ENCODE measurements at regions not wholly inside any gene's neighbourhood (a gene's known extent, or its start where the extent isn't known, plus 50 kb on each side); places are given as distances from the start of the nearest gene placed in this dataset.

GRCh38 chr6:95417856-95418255 lies 159.5 kb upstream of the MANEA start:
- in situ Hi-C loops (cut with HindIII; ENCODE audit: low pct_unique_long_range_greater_than_20kb, low sequenced_read_pairs), result no loop called here
- DNase-seq (ENCODE audit: low read depth in 1 of 2, low spot score in 1 of 2), result no peak
- no peak for TF ChIP-seq JUND (IDR thresholded peaks at IDR 0.05; ENCODE audit: low read depth)

- no peak for DNase-seq (ENCODE audit: low read depth in 1 of 2, low spot score in 1 of 2)
- in situ Hi-C loops (cut with HindIII; ENCODE audit: low pct_unique_long_range_greater_than_20kb, low sequenced_read_pairs), result no loop called here
- TF ChIP-seq JUND (IDR thresholded peaks at IDR 0.05; ENCODE audit: low read depth), result no peak
Measured at GRCh38 chr6:95420792-95421191, 156.5 kb upstream of the MANEA start.

GRCh38 chr6:95423331-95423730 lies 154.0 kb upstream of the MANEA start:
- TF ChIP-seq JUND (IDR thresholded peaks at IDR 0.05; ENCODE audit: low read depth), result no peak
- no peak for DNase-seq (ENCODE audit: low read depth in 1 of 2, low spot score in 1 of 2)
- in situ Hi-C loops (cut with HindIII; ENCODE audit: low pct_unique_long_range_greater_than_20kb, low sequenced_read_pairs), result no loop called here

- DNase-seq (ENCODE audit: low read depth in 1 of 2, low spot score in 1 of 2), result peak; percentile 9 to 65
- in situ Hi-C loops (cut with HindIII; ENCODE audit: low pct_unique_long_range_greater_than_20kb, low sequenced_read_pairs), result no loop called here
- TF ChIP-seq JUND (IDR thresholded peaks at IDR 0.05; ENCODE audit: low read depth), result no peak
Measured at GRCh38 chr6:95431637-95432228, 145.6 kb upstream of the MANEA start.

GRCh38 chr6:95439741-95440140 lies 137.6 kb upstream of the MANEA start:
- in situ Hi-C loops (cut with HindIII; ENCODE audit: low pct_unique_long_range_greater_than_20kb, low sequenced_read_pairs), result no loop called here
- DNase-seq (ENCODE audit: low read depth in 1 of 2, low spot score in 1 of 2), result no peak
- TF ChIP-seq JUND (IDR thresholded peaks at IDR 0.05; ENCODE audit: low read depth), result no peak

- no peak for TF ChIP-seq JUND (IDR thresholded peaks at IDR 0.05; ENCODE audit: low read depth)
- DNase-seq (ENCODE audit: low read depth in 1 of 2, low spot score in 1 of 2), result no peak
- in situ Hi-C loops (cut with HindIII; ENCODE audit: low pct_unique_long_range_greater_than_20kb, low sequenced_read_pairs), result no loop called here
Measured at GRCh38 chr6:95448208-95448607, 129.1 kb upstream of the MANEA start.

- in situ Hi-C loops (cut with HindIII; ENCODE audit: low pct_unique_long_range_greater_than_20kb, low sequenced_read_pairs), result no loop called here
- DNase-seq (ENCODE audit: low read depth in 1 of 2, low spot score in 1 of 2), result no peak
- TF ChIP-seq JUND (IDR thresholded peaks at IDR 0.05; ENCODE audit: low read depth), result no peak
Measured at GRCh38 chr6:95469511-95469910, 107.8 kb upstream of the MANEA start.

- in situ Hi-C loops (cut with HindIII; ENCODE audit: low pct_unique_long_range_greater_than_20kb, low sequenced_read_pairs), result no loop called here
- no peak for DNase-seq (ENCODE audit: low read depth in 1 of 2, low spot score in 1 of 2)
- TF ChIP-seq JUND (IDR thresholded peaks at IDR 0.05; ENCODE audit: low read depth), result no peak
Measured at GRCh38 chr6:95478941-95479340, 98.4 kb upstream of the MANEA start.

GRCh38 chr6:95487817-95488216 lies 89.5 kb upstream of the MANEA start:
- in situ Hi-C loops (cut with HindIII; ENCODE audit: low pct_unique_long_range_greater_than_20kb, low sequenced_read_pairs), result no loop called here
- no peak for DNase-seq (ENCODE audit: low read depth in 1 of 2, low spot score in 1 of 2)
- TF ChIP-seq JUND (IDR thresholded peaks at IDR 0.05; ENCODE audit: low read depth), result no peak

- in situ Hi-C loops (cut with HindIII; ENCODE audit: low pct_unique_long_range_greater_than_20kb, low sequenced_read_pairs), result no loop called here
- TF ChIP-seq JUND (IDR thresholded peaks at IDR 0.05; ENCODE audit: low read depth), result no peak
- DNase-seq (ENCODE audit: low read depth in 1 of 2, low spot score in 1 of 2), result no peak
Measured at GRCh38 chr6:95489185-95489863, 88.0 kb upstream of the MANEA start.

GRCh38 chr6:95496769-95497426 lies 80.4 kb upstream of the MANEA start:
- no peak for DNase-seq (ENCODE audit: low read depth in 1 of 2, low spot score in 1 of 2)
- in situ Hi-C loops (cut with HindIII; ENCODE audit: low pct_unique_long_range_greater_than_20kb, low sequenced_read_pairs), result no loop called here
- TF ChIP-seq JUND (IDR thresholded peaks at IDR 0.05; ENCODE audit: low read depth), result no peak

- DNase-seq (ENCODE audit: low read depth in 1 of 2, low spot score in 1 of 2), result no peak
- TF ChIP-seq JUND (IDR thresholded peaks at IDR 0.05; ENCODE audit: low read depth), result no peak
- in situ Hi-C loops (cut with HindIII; ENCODE audit: low pct_unique_long_range_greater_than_20kb, low sequenced_read_pairs), result no loop called here
Measured at GRCh38 chr6:95501032-95501904, 76.1 kb upstream of the MANEA start.
